Ishikawa (cell line): ENCODE measurements at regions not wholly inside any gene's neighbourhood (a gene's known extent, or its start where the extent isn't known, plus 50 kb on each side); places are given as distances from the start of the nearest gene placed in this dataset.

Experiments
- CEBPB ChIP-seq: IDR thresholded peaks from 2 replicates; pipeline ENCODE4 v1.6.1; 2012
- CREB1 ChIP-seq: IDR thresholded peaks from 2 replicates; pipeline ENCODE4 v1.6.1; 2012; ENCODE audit warnings: low read depth
- EGR1 ChIP-seq: IDR thresholded peaks from 2 replicates; pipeline ENCODE4 v1.6.1; 2012
- EP300 ChIP-seq: IDR thresholded peaks from 2 replicates; pipeline ENCODE4 v1.6.1; 2012; ENCODE audit warnings: borderline replicate concordance
- FOXM1 ChIP-seq: IDR thresholded peaks from 2 replicates; pipeline ENCODE4 v1.6.1; 2012; ENCODE audit warnings: low read depth, borderline replicate concordance
- MAX ChIP-seq: IDR thresholded peaks from 2 replicates; pipeline ENCODE4 v1.6.1; 2012
- NFIC ChIP-seq: IDR thresholded peaks from 2 replicates; pipeline ENCODE4 v1.6.1; 2012
- RAD21 ChIP-seq: IDR thresholded peaks from 2 replicates; pipeline ENCODE4 v1.6.1; 2012; ENCODE audit warnings: low read depth
- REST ChIP-seq: IDR thresholded peaks from 2 replicates; pipeline ENCODE4 v1.6.1; 2012; ENCODE audit warnings: low read depth, mild to moderate bottlenecking
- TAF1 ChIP-seq: IDR thresholded peaks from 2 replicates; pipeline ENCODE4 v1.6.1; 2012; ENCODE audit warnings: low read depth, mild to moderate bottlenecking
- TCF12 ChIP-seq: IDR thresholded peaks from 2 replicates; pipeline ENCODE4 v1.6.1; 2012; ENCODE audit warnings: low read depth
- TEAD4 ChIP-seq: IDR thresholded peaks from 2 replicates; pipeline ENCODE4 v1.6.1; 2012
- USF1 ChIP-seq: IDR thresholded peaks from 2 replicates; pipeline ENCODE4 v1.6.1; 2012
- YY1 ChIP-seq: IDR thresholded peaks from 2 replicates; pipeline ENCODE4 v1.6.1; 2012; ENCODE audit warnings: low read depth
- ZBTB7A ChIP-seq: IDR thresholded peaks from 2 replicates; pipeline ENCODE4 v1.6.1; 2012; ENCODE audit warnings: low read depth

- TF ChIP-seq NFIC (no peak), TEAD4 (no peak), EGR1 (no peak), RAD21 (no peak), TAF1 (no peak), CEBPB (no peak), TCF12 (no peak), FOXM1 (no peak), EP300 (no peak), USF1 (no peak), ZBTB7A (no peak), YY1 (no peak), CREB1 (no peak), REST (no peak)
Observed at GRCh38 chr1:72848997-72849396, 566.7 kb upstream of the NEGR1 start.

- no peak for TF ChIP-seq RAD21
Observed at GRCh38 chr1:72847651-72848050, 565.3 kb upstream of the NEGR1 start.

GRCh38 chr1:72846476-72847278, 564.3 kb upstream of the NEGR1 start:
- no peak for TF ChIP-seq USF1
- TF ChIP-seq REST: no peak
- TF ChIP-seq TCF12: no peak
- no peak for TF ChIP-seq MAX
- no peak for TF ChIP-seq FOXM1
- no peak for TF ChIP-seq TEAD4
- no peak for TF ChIP-seq RAD21
- TF ChIP-seq CEBPB: no peak
- no peak for TF ChIP-seq TAF1
- no peak for TF ChIP-seq CREB1
- no peak for TF ChIP-seq NFIC
- no peak for TF ChIP-seq EGR1
- TF ChIP-seq YY1: no peak
- no peak for TF ChIP-seq EP300
- TF ChIP-seq ZBTB7A: no peak

GRCh38 chr1:72845981-72846380, 563.6 kb upstream of the NEGR1 start:
- no peak for TF ChIP-seq CEBPB
- TF ChIP-seq MAX: no peak
- no peak for TF ChIP-seq REST
- TF ChIP-seq USF1: no peak
- TF ChIP-seq YY1: no peak
- no peak for TF ChIP-seq TAF1
- no peak for TF ChIP-seq FOXM1
- TF ChIP-seq TCF12: no peak
- TF ChIP-seq EGR1: no peak
- TF ChIP-seq CREB1: no peak
- no peak for TF ChIP-seq EP300
- TF ChIP-seq TEAD4: no peak
- no peak for TF ChIP-seq NFIC
- TF ChIP-seq ZBTB7A: no peak
- no peak for TF ChIP-seq RAD21
